ENCODE measurements at regions not wholly inside any gene's neighbourhood (a gene's known extent, or its start where the extent isn't known, plus 50 kb on each side); places are given as distances from the start of the nearest gene placed in this dataset.

- Histone ChIP-seq H3K4me3 (ENCODE audit: low read depth, low read length) (no peak overlapping the region), H3K36me3 (ENCODE audit: control insufficient read depth in 2 of 2, insufficient read depth in 1 of 2, low read length in 2 of 2) (no peaks in the 10 kb centered on the region), H3K27ac (ENCODE audit: extremely low read depth, low read depth, low read length) (no peak overlapping the region), H3K4me1 (ENCODE audit: control insufficient read depth, insufficient read depth, low read length) (no peaks in the 10 kb centered on the region), H3K9me3 (ENCODE audit: control insufficient read depth, insufficient read depth, low read depth, low read length) (no peaks in the 10 kb centered on the region)
- CTCF ChIA-PET: no interaction called here
- POLR2A ChIA-PET: no interaction called here
- TF ChIP-seq ZEB2 (tag by site-specific recombination; IDR thresholded peaks at IDR 0.05): no peak
- no peak for TF ChIP-seq ZNF488 (tag by site-specific recombination; IDR thresholded peaks at IDR 0.05)
- no peak for TF ChIP-seq ZNF221 (tag by site-specific recombination; IDR thresholded peaks at IDR 0.05; ENCODE audit: borderline replicate concordance)
- TF ChIP-seq ZNF776 (tag by site-specific recombination; IDR thresholded peaks at IDR 0.05; ENCODE audit: borderline replicate concordance): no peak
- TF ChIP-seq ZNF121 (tag by site-specific recombination; IDR thresholded peaks at IDR 0.05): no peak
- TF ChIP-seq, protein P1, sequence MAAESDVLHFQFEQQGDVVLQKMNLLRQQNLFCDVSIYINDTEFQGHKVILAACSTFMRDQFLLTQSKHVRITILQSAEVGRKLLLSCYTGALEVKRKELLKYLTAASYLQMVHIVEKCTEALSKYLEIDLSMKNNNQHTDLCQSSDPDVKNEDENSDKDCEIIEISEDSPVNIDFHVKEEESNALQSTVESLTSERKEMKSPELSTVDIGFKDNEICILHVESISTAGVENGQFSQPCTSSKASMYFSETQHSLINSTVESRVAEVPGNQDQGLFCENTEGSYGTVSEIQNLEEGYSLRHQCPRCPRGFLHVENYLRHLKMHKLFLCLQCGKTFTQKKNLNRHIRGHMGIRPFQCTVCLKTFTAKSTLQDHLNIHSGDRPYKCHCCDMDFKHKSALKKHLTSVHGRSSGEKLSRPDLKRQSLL (tag by site-specific recombination; IDR thresholded peaks at IDR 0.05): no peak
- no peak for TF ChIP-seq ZNF16 (tag by site-specific recombination; IDR thresholded peaks at IDR 0.05; ENCODE audit: low read depth)
- TF ChIP-seq, protein P2, sequence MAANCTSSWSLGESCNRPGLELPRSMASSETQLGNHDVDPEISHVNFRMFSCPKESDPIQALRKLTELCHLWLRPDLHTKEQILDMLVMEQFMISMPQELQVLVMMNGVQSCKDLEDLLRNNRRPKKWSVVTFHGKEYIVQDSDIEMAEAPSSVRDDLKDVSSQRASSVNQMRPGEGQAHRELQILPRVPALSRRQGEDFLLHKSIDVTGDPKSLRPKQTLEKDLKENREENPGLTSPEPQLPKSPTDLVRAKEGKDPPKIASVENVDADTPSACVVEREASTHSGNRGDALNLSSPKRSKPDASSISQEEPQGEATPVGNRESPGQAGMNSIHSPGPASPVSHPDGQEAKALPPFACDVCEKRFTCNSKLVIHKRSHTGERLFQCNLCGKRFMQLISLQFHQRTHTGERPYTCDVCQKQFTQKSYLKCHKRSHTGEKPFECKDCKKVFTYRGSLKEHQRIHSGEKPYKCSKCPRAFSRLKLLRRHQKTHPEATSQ (tag by site-specific recombination; IDR thresholded peaks at IDR 0.05): no peak
- no peak for TF ChIP-seq ZNF48 (tag by site-specific recombination; IDR thresholded peaks at IDR 0.05)
- TF ChIP-seq KLF10 (tag by site-specific recombination; IDR thresholded peaks at IDR 0.05): no peak
- no peak for TF ChIP-seq MZF1 (tag by site-specific recombination; IDR thresholded peaks at IDR 0.05; ENCODE audit: borderline replicate concordance)
- no peak for TF ChIP-seq SETDB1 (IDR thresholded peaks at IDR 0.05; ENCODE audit: insufficient read length, low read length)
- TF ChIP-seq ZNF404 (tag by site-specific recombination; IDR thresholded peaks at IDR 0.05): no peak
- no peak for TF ChIP-seq ZNF10 (tag by site-specific recombination; IDR thresholded peaks at IDR 0.05)
Observed at GRCh38 chr14:83140756-83141155, 1607.1 kb upstream of the SEL1L start.

DNA sequence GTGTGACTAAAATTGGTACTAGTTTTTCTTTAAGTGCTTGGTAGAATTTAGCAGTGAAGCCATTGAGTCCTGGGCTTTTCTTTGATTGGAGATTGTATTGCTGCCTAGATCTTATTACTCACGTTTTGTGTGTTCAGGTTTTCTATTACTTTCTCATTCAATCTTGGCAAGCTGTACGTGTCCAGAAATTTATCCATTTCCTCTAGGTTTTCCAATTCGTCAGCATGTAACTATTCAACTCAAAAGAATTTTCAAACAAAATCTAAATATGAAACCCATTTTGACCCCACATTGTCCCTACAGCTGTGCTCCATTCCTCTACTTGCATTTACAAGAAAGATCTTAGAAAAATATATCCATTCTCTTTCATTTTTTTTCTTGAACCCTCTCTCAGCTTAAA is 1613.4 kb upstream of the SEL1L start:
- Histone ChIP-seq H3K4me1 (ENCODE audit: control insufficient read depth, insufficient read depth, low read length) (no peaks in the 10 kb centered on the region), H3K27ac (ENCODE audit: extremely low read depth, low read depth, low read length) (no peak overlapping the region), H3K36me3 (ENCODE audit: control insufficient read depth in 2 of 2, insufficient read depth in 1 of 2, low read length in 2 of 2) (no peaks in the 10 kb centered on the region), H3K9me3 (ENCODE audit: control insufficient read depth, insufficient read depth, low read depth, low read length) (no peaks in the 10 kb centered on the region), H3K4me3 (ENCODE audit: low read depth, low read length) (no peak overlapping the region)
- ChIA-PET CTCF (no interaction called here), POLR2A (no interaction called here)
- TF ChIP-seq FEZF1 (tag by site-specific recombination; IDR thresholded peaks at IDR 0.05): no peak

DNA sequence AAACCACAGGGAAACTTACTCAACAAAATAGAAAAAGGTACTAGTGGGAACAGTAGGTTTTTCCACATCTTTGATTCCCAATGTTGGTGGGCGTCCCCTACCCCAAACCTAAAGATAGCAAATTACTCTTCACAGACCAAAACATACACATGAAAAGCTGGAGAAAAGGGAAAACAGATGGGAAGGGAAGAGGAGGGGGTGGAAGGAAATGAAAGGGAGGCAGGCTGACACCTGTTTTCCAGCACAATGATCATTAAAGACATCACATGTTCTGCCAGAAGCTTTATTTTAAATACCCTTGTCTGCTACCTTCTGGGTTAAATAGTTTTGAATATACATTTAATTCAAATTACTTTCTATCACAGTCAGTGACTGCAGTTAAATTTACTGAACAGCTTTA is 1617.9 kb upstream of the SEL1L start:
- TF ChIP-seq ZNF140 (tag by site-specific recombination; IDR thresholded peaks at IDR 0.05) (no peak), ZNF624 (tag by site-specific recombination; IDR thresholded peaks at IDR 0.05) (no peak), ZNF174 (tag by site-specific recombination; IDR thresholded peaks at IDR 0.05) (no peak), ZFP37 (tag by site-specific recombination; IDR thresholded peaks at IDR 0.05) (no peak), ZNF2 (tag by site-specific recombination; IDR thresholded peaks at IDR 0.05) (no peak), ZNF211 (tag by site-specific recombination; IDR thresholded peaks at IDR 0.05; ENCODE audit: low read depth) (no peak), ZNF24 (tag by site-specific recombination; IDR thresholded peaks at IDR 0.05) (no peak), ZNF394 (tag by site-specific recombination; IDR thresholded peaks at IDR 0.05; ENCODE audit: borderline replicate concordance) (no peak), MZF1 (tag by site-specific recombination; IDR thresholded peaks at IDR 0.05; ENCODE audit: borderline replicate concordance) (no peak), ZNF248 (tag by site-specific recombination; IDR thresholded peaks at IDR 0.05) (no peak), SCRT1 (tag by site-specific recombination; IDR thresholded peaks at IDR 0.05; ENCODE audit: borderline replicate concordance) (no peak), ZNF785 (tag by site-specific recombination; IDR thresholded peaks at IDR 0.05) (no peak)
- TF ChIP-seq, protein P3, sequence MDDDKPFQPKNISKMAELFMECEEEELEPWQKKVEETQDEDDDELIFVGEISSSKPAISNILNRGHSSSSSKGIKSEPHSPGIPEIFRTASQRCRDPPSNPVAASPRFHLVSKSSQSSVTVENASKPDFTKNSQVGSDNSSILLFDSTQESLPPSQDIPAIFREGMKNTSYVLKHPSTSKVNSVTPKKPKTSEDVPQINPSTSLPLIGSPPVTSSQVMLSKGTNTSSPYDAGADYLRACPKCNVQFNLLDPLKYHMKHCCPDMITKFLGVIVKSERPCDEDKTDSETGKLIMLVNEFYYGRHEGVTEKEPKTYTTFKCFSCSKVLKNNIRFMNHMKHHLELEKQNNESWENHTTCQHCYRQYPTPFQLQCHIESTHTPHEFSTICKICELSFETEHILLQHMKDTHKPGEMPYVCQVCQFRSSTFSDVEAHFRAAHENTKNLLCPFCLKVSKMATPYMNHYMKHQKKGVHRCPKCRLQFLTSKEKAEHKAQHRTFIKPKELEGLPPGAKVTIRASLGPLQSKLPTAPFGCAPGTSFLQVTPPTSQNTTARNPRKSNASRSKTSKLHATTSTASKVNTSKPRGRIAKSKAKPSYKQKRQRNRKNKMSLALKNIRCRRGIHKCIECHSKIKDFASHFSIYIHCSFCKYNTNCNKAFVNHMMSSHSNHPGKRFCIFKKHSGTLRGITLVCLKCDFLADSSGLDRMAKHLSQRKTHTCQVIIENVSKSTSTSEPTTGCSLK (tag by site-specific recombination; IDR thresholded peaks at IDR 0.05): no peak
- POLR2A ChIA-PET: no interaction called here
- H3K4me1 ChIP-seq (ENCODE audit: control insufficient read depth, insufficient read depth, low read length): no peaks in the 10 kb centered on the region
- no peak overlapping the region for H3K4me3 ChIP-seq (ENCODE audit: low read depth, low read length)
- CTCF ChIA-PET: interaction anchor here (0.9 kb wide), 1 partner anchor 13 kb away, joined by 3 read pairs; no protein-coding TSS in a partner anchor
- H3K9me3 ChIP-seq (ENCODE audit: control insufficient read depth, insufficient read depth, low read depth, low read length): no peaks in the 10 kb centered on the region
- no peaks in the 10 kb centered on the region for H3K36me3 ChIP-seq (ENCODE audit: control insufficient read depth in 2 of 2, insufficient read depth in 1 of 2, low read length in 2 of 2)
- H3K27ac ChIP-seq (ENCODE audit: extremely low read depth, low read depth, low read length): no peak overlapping the region
